ENCODE measurements at regions not wholly inside any gene's neighbourhood (a gene's known extent, or its start where the extent isn't known, plus 50 kb on each side); places are given as distances from the start of the nearest gene placed in this dataset.
A peak's percentile ranks its signal among the peaks of the same experiment; 100 is the strongest.

- Mint-ChIP-seq H3K27me3 (peaks cover 6 to 56% (median 34%) of the 10 kb centered on the region in 5 donors), H3K9me3 (peaks cover 0 to 13% (median 0%) of the 10 kb centered on the region in 9 donors), H3K4me1 (no peaks in the 10 kb centered on the region), H3K27ac (peak overlapping the region in 1 of 10 donors; percentile 18), H3K36me3 (peaks cover 0 to 10% (median 5%) of the 10 kb centered on the region in 3 donors), H3K4me3 (no peak overlapping the region)
- DNase-seq (no peak), ATAC-seq (no peak)
- POLR2A ChIA-PET = interaction anchor here (0.5 kb wide), 1 partner anchor 361 kb away, joined by 3 read pairs; no protein-coding TSS in a partner anchor
These were observed 215.8 kb upstream of the NLRP1 start for GRCh38 chr17:5800131-5800530.

GRCh38 chr17:5800646-5801045, 216.3 kb upstream of the NLRP1 start:
- H3K27ac Mint-ChIP-seq = no peak overlapping the region
- peaks cover 0 to 10% (median 5%) of the 10 kb centered on the region in 3 donors for H3K36me3 Mint-ChIP-seq
- H3K9me3 Mint-ChIP-seq = peaks cover 0 to 13% (median 0%) of the 10 kb centered on the region in 9 donors
- POLR2A ChIA-PET = no interaction called here
- H3K4me1 Mint-ChIP-seq = no peaks in the 10 kb centered on the region
- no peak overlapping the region for H3K4me3 Mint-ChIP-seq
- DNase-seq = no peak
- no peak for ATAC-seq
- peaks cover 6 to 57% (median 34%) of the 10 kb centered on the region in 5 donors for H3K27me3 Mint-ChIP-seq

- no peak for DNase-seq
- H3K27me3 Mint-ChIP-seq = peaks cover 9 to 47% (median 28%) of the 10 kb centered on the region in 5 donors
- H3K4me1 Mint-ChIP-seq = no peaks in the 10 kb centered on the region
- H3K36me3 Mint-ChIP-seq = peaks cover 0 to 10% (median 5%) of the 10 kb centered on the region in 3 donors
- H3K4me3 Mint-ChIP-seq = no peak overlapping the region
- no peak for ATAC-seq
- peaks cover 0 to 36% (median 9%) of the 10 kb centered on the region in 9 donors for H3K9me3 Mint-ChIP-seq
- POLR2A ChIA-PET = no interaction called here
- no peak overlapping the region for H3K27ac Mint-ChIP-seq
These were observed 219.9 kb upstream of the NLRP1 start for GRCh38 chr17:5804251-5804650.

GRCh38 chr17:5809056-5809455, 224.7 kb upstream of the NLRP1 start:
- H3K27ac Mint-ChIP-seq = no peak overlapping the region
- peaks cover 2 to 29% (median 17%) of the 10 kb centered on the region in 3 donors for H3K36me3 Mint-ChIP-seq
- POLR2A ChIA-PET = no interaction called here
- no peak overlapping the region for H3K4me3 Mint-ChIP-seq
- peaks cover 14 to 53% (median 24%) of the 10 kb centered on the region in 5 donors for H3K27me3 Mint-ChIP-seq
- DNase-seq (no peak), ATAC-seq (no peak)
- H3K9me3 Mint-ChIP-seq = peaks cover 0 to 69% (median 25%) of the 10 kb centered on the region in 9 donors
- H3K4me1 Mint-ChIP-seq = no peaks in the 10 kb centered on the region

- no peak overlapping the region for H3K27ac Mint-ChIP-seq
- H3K36me3 Mint-ChIP-seq = peaks cover 2 to 26% (median 17%) of the 10 kb centered on the region in 3 donors
- DNase-seq = no peak
- POLR2A ChIA-PET = no interaction called here
- ATAC-seq = no peak
- no peaks in the 10 kb centered on the region for H3K4me1 Mint-ChIP-seq
- peaks cover 14 to 49% (median 23%) of the 10 kb centered on the region in 5 donors for H3K27me3 Mint-ChIP-seq
- H3K4me3 Mint-ChIP-seq = no peak overlapping the region
- peaks cover 0 to 67% (median 25%) of the 10 kb centered on the region in 9 donors for H3K9me3 Mint-ChIP-seq
These were observed 225.4 kb upstream of the NLRP1 start for GRCh38 chr17:5809580-5810188.

- Mint-ChIP-seq H3K27me3 (peaks cover 9 to 41% (median 26%) of the 10 kb centered on the region in 5 donors), H3K4me1 (peaks cover 0 to under 1% (median 0%) of the 10 kb centered on the region in 4 donors), H3K9me3 (peaks cover 0 to 59% (median 25%) of the 10 kb centered on the region in 9 donors), H3K36me3 (peaks cover 2 to 26% (median 17%) of the 10 kb centered on the region in 3 donors), H3K4me3 (no peak overlapping the region), H3K27ac (no peak overlapping the region)
- DNase-seq (no peak), ATAC-seq (no peak)
- POLR2A ChIA-PET = no interaction called here
These were observed 228.3 kb upstream of the NLRP1 start for GRCh38 chr17:5812590-5812989.

- Mint-ChIP-seq H3K4me3 (no peak overlapping the region), H3K27ac (no peak overlapping the region), H3K4me1 (peaks cover 0 to 1% (median 0%) of the 10 kb centered on the region in 4 donors), H3K9me3 (peaks cover 0 to 52% (median 24%) of the 10 kb centered on the region in 9 donors), H3K27me3 (peaks cover 6 to 45% (median 32%) of the 10 kb centered on the region in 5 donors), H3K36me3 (peaks cover 2 to 26% (median 17%) of the 10 kb centered on the region in 3 donors)
- ATAC-seq (no peak), DNase-seq (no peak)
- POLR2A ChIA-PET = no interaction called here
These were observed 229.0 kb upstream of the NLRP1 start for GRCh38 chr17:5813357-5813756.

GRCh38 chr17:5815396-5815795, 231.1 kb upstream of the NLRP1 start:
- ATAC-seq (no peak), DNase-seq (no peak)
- Mint-ChIP-seq H3K4me3 (no peak overlapping the region), H3K27ac (no peak overlapping the region), H3K9me3 (peaks cover 0 to 32% (median 16%) of the 10 kb centered on the region in 9 donors), H3K4me1 (peaks cover 0 to 1% (median 0%) of the 10 kb centered on the region in 4 donors), H3K27me3 (peaks cover 9 to 65% (median 39%) of the 10 kb centered on the region in 5 donors), H3K36me3 (peaks cover 2 to 24% (median 12%) of the 10 kb centered on the region in 3 donors)
- POLR2A ChIA-PET = no interaction called here

GRCh38 chr17:5816491-5817070, 232.3 kb upstream of the NLRP1 start:
- POLR2A ChIA-PET = no interaction called here
- Mint-ChIP-seq H3K4me1 (peaks cover 0 to 1% (median 0%) of the 10 kb centered on the region in 4 donors), H3K27ac (no peak overlapping the region), H3K4me3 (no peak overlapping the region), H3K27me3 (peaks cover 6 to 68% (median 42%) of the 10 kb centered on the region in 5 donors), H3K9me3 (peaks cover 0 to 21% (median 8%) of the 10 kb centered on the region in 9 donors), H3K36me3 (peaks cover 0 to 14% (median 2%) of the 10 kb centered on the region in 3 donors)
- ATAC-seq = no peak
- no peak for DNase-seq

GRCh38 chr17:5817475-5818395, 233.4 kb upstream of the NLRP1 start:
- Mint-ChIP-seq H3K27me3 (peaks cover 4 to 65% (median 43%) of the 10 kb centered on the region in 5 donors), H3K27ac (no peak overlapping the region), H3K4me3 (no peak overlapping the region), H3K9me3 (peaks cover 0 to 10% (median 4%) of the 10 kb centered on the region in 9 donors), H3K36me3 (peaks cover 0 to 8% (median 0%) of the 10 kb centered on the region in 3 donors), H3K4me1 (peaks cover 0 to 1% (median 0%) of the 10 kb centered on the region in 4 donors)
- DNase-seq = no peak
- POLR2A ChIA-PET = no interaction called here
- ATAC-seq = no peak

- no peak overlapping the region for H3K4me3 Mint-ChIP-seq
- no peak for ATAC-seq
- POLR2A ChIA-PET = no interaction called here
- peaks cover 0 to 1% (median 0%) of the 10 kb centered on the region in 4 donors for H3K4me1 Mint-ChIP-seq
- H3K27ac Mint-ChIP-seq = no peak overlapping the region
- no peaks in the 10 kb centered on the region for H3K36me3 Mint-ChIP-seq
- DNase-seq = no peak
- H3K27me3 Mint-ChIP-seq = peaks cover 6 to 63% (median 38%) of the 10 kb centered on the region in 5 donors
- peaks cover 0 to 3% (median 0%) of the 10 kb centered on the region in 9 donors for H3K9me3 Mint-ChIP-seq
These were observed 235.1 kb upstream of the NLRP1 start for GRCh38 chr17:5819396-5819795.

- peaks cover 0 to 3% (median 0%) of the 10 kb centered on the region in 9 donors for H3K9me3 Mint-ChIP-seq
- H3K36me3 Mint-ChIP-seq = no peaks in the 10 kb centered on the region
- DNase-seq (no peak), ATAC-seq (no peak)
- no peak overlapping the region for H3K4me3 Mint-ChIP-seq
- peak overlapping the region in 1 of 10 donors; percentile 26 for H3K27ac Mint-ChIP-seq
- H3K27me3 Mint-ChIP-seq = peaks cover 8 to 69% (median 45%) of the 10 kb centered on the region in 5 donors
- H3K4me1 Mint-ChIP-seq = peaks cover 0 to 1% (median 0%) of the 10 kb centered on the region in 4 donors
- POLR2A ChIA-PET = no interaction called here
These were observed 235.8 kb upstream of the NLRP1 start for GRCh38 chr17:5819921-5820685.

Data from naive thymus-derived CD8-positive, alpha-beta T cell (primary cell).